ENCODE measurements at regions not wholly inside any gene's neighbourhood (a gene's known extent, or its start where the extent isn't known, plus 50 kb on each side); places are given as distances from the start of the nearest gene placed in this dataset.

DNA sequence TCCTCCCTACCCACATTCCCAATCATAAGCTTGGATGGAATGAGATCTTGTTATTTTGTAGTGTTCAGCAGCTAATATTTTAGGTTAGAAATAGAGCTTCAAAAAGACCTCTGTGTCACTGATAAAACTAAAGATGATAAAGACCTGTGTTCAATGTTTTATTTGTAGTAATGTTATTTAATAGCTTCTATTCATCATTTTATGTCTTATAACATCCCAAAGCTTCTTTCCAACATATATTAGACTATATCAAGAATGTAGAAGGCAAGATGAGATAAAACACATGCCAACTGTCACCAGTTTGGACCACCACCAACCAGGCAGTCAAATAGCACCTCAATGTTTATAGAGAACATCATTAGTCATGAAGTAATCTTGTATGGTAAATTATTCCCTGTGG, 409.5 kb upstream of the ITGA1 start:
- TF ChIP-seq RAD21 (IDR thresholded peaks at IDR 0.05; ENCODE audit: insufficient read depth, low read depth, low read length) (no peak), POLR2AphosphoS5 (IDR thresholded peaks at IDR 0.05; ENCODE audit: low read length) (no peak), EP300 (IDR thresholded peaks at IDR 0.05; ENCODE audit: borderline replicate concordance in 1 of 2, control insufficient read depth in 1 of 2, low read depth in 2 of 2, low read length in 2 of 2) (no peak), ZNF217 (IDR thresholded peaks at IDR 0.05) (no peak), NFIC (IDR thresholded peaks at IDR 0.05; ENCODE audit: low read depth, low read length) (no peak)
- TF ChIP-seq, protein P1, sequence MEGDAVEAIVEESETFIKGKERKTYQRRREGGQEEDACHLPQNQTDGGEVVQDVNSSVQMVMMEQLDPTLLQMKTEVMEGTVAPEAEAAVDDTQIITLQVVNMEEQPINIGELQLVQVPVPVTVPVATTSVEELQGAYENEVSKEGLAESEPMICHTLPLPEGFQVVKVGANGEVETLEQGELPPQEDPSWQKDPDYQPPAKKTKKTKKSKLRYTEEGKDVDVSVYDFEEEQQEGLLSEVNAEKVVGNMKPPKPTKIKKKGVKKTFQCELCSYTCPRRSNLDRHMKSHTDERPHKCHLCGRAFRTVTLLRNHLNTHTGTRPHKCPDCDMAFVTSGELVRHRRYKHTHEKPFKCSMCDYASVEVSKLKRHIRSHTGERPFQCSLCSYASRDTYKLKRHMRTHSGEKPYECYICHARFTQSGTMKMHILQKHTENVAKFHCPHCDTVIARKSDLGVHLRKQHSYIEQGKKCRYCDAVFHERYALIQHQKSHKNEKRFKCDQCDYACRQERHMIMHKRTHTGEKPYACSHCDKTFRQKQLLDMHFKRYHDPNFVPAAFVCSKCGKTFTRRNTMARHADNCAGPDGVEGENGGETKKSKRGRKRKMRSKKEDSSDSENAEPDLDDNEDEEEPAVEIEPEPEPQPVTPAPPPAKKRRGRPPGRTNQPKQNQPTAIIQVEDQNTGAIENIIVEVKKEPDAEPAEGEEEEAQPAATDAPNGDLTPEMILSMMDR (IDR thresholded peaks at IDR 0.05 in 2 of 3, conservative IDR thresholded peaks at IDR 0.05 in 1 of 3; ENCODE audit: control insufficient read depth in 2 of 3, extremely low read depth in 1 of 3, insufficient read depth in 1 of 3, low read depth in 3 of 3, low read length in 3 of 3): no peak
